ENCODE measurements at regions not wholly inside any gene's neighbourhood (a gene's known extent, or its start where the extent isn't known, plus 50 kb on each side); places are given as distances from the start of the nearest gene placed in this dataset.

GRCh38 chr2:239904496-239904895, 120.6 kb downstream of the NDUFA10 start:
- H2AFZ ChIP-seq (ENCODE audit: low read depth, low read length) = no peak overlapping the region
- 56% methylated on average over 2 of the region's 6 CpGs for WGBS (ENCODE audit: insufficient coverage, low coverage, missing lambda C conversion rate)
- TF ChIP-seq, protein P1, sequence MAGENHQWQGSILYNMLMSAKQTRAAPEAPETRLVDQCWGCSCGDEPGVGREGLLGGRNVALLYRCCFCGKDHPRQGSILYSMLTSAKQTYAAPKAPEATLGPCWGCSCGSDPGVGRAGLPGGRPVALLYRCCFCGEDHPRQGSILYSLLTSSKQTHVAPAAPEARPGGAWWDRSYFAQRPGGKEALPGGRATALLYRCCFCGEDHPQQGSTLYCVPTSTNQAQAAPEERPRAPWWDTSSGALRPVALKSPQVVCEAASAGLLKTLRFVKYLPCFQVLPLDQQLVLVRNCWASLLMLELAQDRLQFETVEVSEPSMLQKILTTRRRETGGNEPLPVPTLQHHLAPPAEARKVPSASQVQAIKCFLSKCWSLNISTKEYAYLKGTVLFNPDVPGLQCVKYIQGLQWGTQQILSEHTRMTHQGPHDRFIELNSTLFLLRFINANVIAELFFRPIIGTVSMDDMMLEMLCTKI (IDR thresholded peaks at IDR 0.05; ENCODE audit: partially characterized antibody) = no peak
- TF ChIP-seq TGIF2 (CRISPR knock-in tag; IDR thresholded peaks at IDR 0.05) = no peak
- no peak for TF ChIP-seq ZKSCAN8 (CRISPR knock-in tag; IDR thresholded peaks at IDR 0.05)
- no peak for TF ChIP-seq ZBTB43 (CRISPR knock-in tag; IDR thresholded peaks at IDR 0.05)
- no peak for TF ChIP-seq IFI16 (CRISPR knock-in tag; IDR thresholded peaks at IDR 0.05)
- TF ChIP-seq, protein P2, sequence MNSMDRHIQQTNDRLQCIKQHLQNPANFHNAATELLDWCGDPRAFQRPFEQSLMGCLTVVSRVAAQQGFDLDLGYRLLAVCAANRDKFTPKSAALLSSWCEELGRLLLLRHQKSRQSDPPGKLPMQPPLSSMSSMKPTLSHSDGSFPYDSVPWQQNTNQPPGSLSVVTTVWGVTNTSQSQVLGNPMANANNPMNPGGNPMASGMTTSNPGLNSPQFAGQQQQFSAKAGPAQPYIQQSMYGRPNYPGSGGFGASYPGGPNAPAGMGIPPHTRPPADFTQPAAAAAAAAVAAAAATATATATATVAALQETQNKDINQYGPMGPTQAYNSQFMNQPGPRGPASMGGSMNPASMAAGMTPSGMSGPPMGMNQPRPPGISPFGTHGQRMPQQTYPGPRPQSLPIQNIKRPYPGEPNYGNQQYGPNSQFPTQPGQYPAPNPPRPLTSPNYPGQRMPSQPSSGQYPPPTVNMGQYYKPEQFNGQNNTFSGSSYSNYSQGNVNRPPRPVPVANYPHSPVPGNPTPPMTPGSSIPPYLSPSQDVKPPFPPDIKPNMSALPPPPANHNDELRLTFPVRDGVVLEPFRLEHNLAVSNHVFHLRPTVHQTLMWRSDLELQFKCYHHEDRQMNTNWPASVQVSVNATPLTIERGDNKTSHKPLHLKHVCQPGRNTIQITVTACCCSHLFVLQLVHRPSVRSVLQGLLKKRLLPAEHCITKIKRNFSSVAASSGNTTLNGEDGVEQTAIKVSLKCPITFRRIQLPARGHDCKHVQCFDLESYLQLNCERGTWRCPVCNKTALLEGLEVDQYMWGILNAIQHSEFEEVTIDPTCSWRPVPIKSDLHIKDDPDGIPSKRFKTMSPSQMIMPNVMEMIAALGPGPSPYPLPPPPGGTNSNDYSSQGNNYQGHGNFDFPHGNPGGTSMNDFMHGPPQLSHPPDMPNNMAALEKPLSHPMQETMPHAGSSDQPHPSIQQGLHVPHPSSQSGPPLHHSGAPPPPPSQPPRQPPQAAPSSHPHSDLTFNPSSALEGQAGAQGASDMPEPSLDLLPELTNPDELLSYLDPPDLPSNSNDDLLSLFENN (IDR thresholded peaks at IDR 0.05; ENCODE audit: low read depth in 2 of 2, low read length in 2 of 2) = no peak
- TF ChIP-seq SIX5 (IDR thresholded peaks at IDR 0.05; ENCODE audit: borderline replicate concordance in 1 of 2, insufficient read depth in 1 of 2, low read depth in 1 of 2, low read length in 2 of 2) = no peak
- TF ChIP-seq TCFL5 (CRISPR knock-in tag; conservative IDR thresholded peaks at IDR 0.05) = no peak
- TF ChIP-seq SOX6 (IDR thresholded peaks at IDR 0.05) = no peak
- no peak for TF ChIP-seq ZNF175 (CRISPR knock-in tag; IDR thresholded peaks at IDR 0.05; ENCODE audit: low read depth)
- TF ChIP-seq HEY1 (CRISPR knock-in tag; IDR thresholded peaks at IDR 0.05; ENCODE audit: borderline replicate concordance) = no peak
- TF ChIP-seq TBL1XR1 (IDR thresholded peaks at IDR 0.05; ENCODE audit: low read length in 2 of 2) = no peak
- no peak for TF ChIP-seq RBM25 (IDR thresholded peaks at IDR 0.05; ENCODE audit: low read depth, low read length, severe bottlenecking)
- no peak for TF ChIP-seq SMAD3 (CRISPR knock-in tag; conservative IDR thresholded peaks at IDR 0.05)
- TF ChIP-seq ZNF197 (CRISPR knock-in tag; IDR thresholded peaks at IDR 0.05; ENCODE audit: low read depth) = no peak
- no peak for TF ChIP-seq MCM3 (IDR thresholded peaks at IDR 0.05)
- TF ChIP-seq, protein P3, sequence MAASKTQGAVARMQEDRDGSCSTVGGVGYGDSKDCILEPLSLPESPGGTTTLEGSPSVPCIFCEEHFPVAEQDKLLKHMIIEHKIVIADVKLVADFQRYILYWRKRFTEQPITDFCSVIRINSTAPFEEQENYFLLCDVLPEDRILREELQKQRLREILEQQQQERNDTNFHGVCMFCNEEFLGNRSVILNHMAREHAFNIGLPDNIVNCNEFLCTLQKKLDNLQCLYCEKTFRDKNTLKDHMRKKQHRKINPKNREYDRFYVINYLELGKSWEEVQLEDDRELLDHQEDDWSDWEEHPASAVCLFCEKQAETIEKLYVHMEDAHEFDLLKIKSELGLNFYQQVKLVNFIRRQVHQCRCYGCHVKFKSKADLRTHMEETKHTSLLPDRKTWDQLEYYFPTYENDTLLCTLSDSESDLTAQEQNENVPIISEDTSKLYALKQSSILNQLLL (CRISPR knock-in tag; IDR thresholded peaks at IDR 0.05; ENCODE audit: borderline replicate concordance) = no peak

More at GRCh38 chr2:239904496-239904895, 120.6 kb downstream of the NDUFA10 start:
- no TSS peak for BruUV-seq (replicated peaks)
- POLR2A ChIA-PET = no interaction called here
- Histone ChIP-seq H3K27ac (ENCODE audit: extremely low read depth, low read depth, low read length) (no peak overlapping the region), H3K9me1 (ENCODE audit: control insufficient read depth, insufficient read depth, low read length) (no peaks in the 10 kb centered on the region), H3K4me2 (ENCODE audit: insufficient read depth, low read length) (no peak overlapping the region), H3K79me2 (ENCODE audit: control insufficient read depth, insufficient read depth, low read length) (no peaks in the 10 kb centered on the region), H3K4me1 (replicated peaks in 1 of 2; ENCODE audit: control insufficient read depth in 2 of 2, insufficient read depth in 2 of 2, low read length in 2 of 2) (no peaks in the 10 kb centered on the region), H3K36me3 (ENCODE audit: control insufficient read depth, insufficient read depth, low read length) (no peaks in the 10 kb centered on the region), H3K27me3 (ENCODE audit: control insufficient read depth in 2 of 2, insufficient read depth in 2 of 2, low read length in 2 of 2) (no peaks in the 10 kb centered on the region), H3K9ac (ENCODE audit: insufficient read depth in 1 of 2, low read depth in 2 of 2, low read length in 2 of 2) (no peak overlapping the region), H4K20me1 (replicated peaks; ENCODE audit: control insufficient read depth, insufficient read depth, low read length) (no peaks in the 10 kb centered on the region), H3K4me3 (no peak overlapping the region), H3K9me3 (replicated peaks; ENCODE audit: control insufficient read depth, insufficient read depth, low read depth, low read length) (no peaks in the 10 kb centered on the region)
- in situ Hi-C loops (cut with MboI) (no loop called here), intact Hi-C loops (cut with micrococcal nuclease) (no loop called here)
- DNase-seq (ENCODE audit: extremely low read depth in 1 of 4, low spot score in 3 of 4) = no peak
- CTCF ChIA-PET (ENCODE audit: low intra/inter-chr PET ratio) = no interaction called here
- no peak for FAIRE-seq
- ATAC-seq = no peak
